A549 (cell line): ENCODE measurements at regions not wholly inside any gene's neighbourhood (a gene's known extent, or its start where the extent isn't known, plus 50 kb on each side); places are given as distances from the start of the nearest gene placed in this dataset.

ENCODE experiments used
- CBX8 ChIP-seq: fragments of 200-600 bp; sonication (generic); IDR thresholded peaks from 2 replicates; pipeline ENCODE4 v1.6.1; 2016
- EP300 ChIP-seq, 2 experiments: fragments of >200 bp; sonication (Bioruptor Twin); formaldehyde crosslinking; IDR thresholded peaks; 2 replicates in 1 of 2; 3 replicates in 1 of 2; pipeline ENCODE4 v1.6.1; 2016 to 2017
- FOXS1 ChIP-seq: fragments of 250-450 bp; sonication (Bioruptor Pico); IDR thresholded peaks from 2 replicates; pipeline ENCODE4 v1.5.0; 2020; ENCODE audit warnings: mild to moderate bottlenecking, moderate library complexity
- HDAC2 ChIP-seq: fragments of 200-600 bp; sonication (generic); IDR thresholded peaks from 2 replicates; pipeline ENCODE4 v1.6.1; 2016
- KDM5A ChIP-seq: fragments of 200-600 bp; sonication (generic); IDR thresholded peaks from 2 replicates; pipeline ENCODE4 v1.6.1; 2016; ENCODE audit warnings: antibody characterized with exemption, mild to moderate bottlenecking
- MAFK ChIP-seq: fragments of 450-650 bp; IDR thresholded peaks from 2 replicates; pipeline ENCODE4 v1.6.1; 2014; ENCODE audit not compliant: partially characterized antibody
- NR3C1 ChIP-seq: fragments of >200 bp; sonication (Bioruptor Twin); formaldehyde crosslinking; IDR thresholded peaks from 3 replicates; pipeline ENCODE4 v1.6.1; 2017
- POLR2A ChIP-seq: IDR thresholded peaks from 2 replicates; pipeline ENCODE4 v1.6.1; 2012; ENCODE audit warnings: mild to moderate bottlenecking, low read length
- RARB ChIP-seq: fragments of 250-450 bp; sonication (Bioruptor Pico); IDR thresholded peaks from 2 replicates; pipeline ENCODE4 v1.8.0; 2021; ENCODE audit warnings: mild to moderate bottlenecking, moderate library complexity
- SREBF2 ChIP-seq: fragments of 450-650 bp; IDR thresholded peaks from 2 replicates; pipeline ENCODE4 v1.6.1; 2014; ENCODE audit warnings: mild to moderate bottlenecking, moderate library complexity
- ZC3H11A ChIP-seq: fragments of 450-650 bp; IDR thresholded peaks from 2 replicates; pipeline ENCODE4 v1.6.1; 2014; ENCODE audit warnings: antibody characterized with exemption, mild to moderate bottlenecking
- ZNF302 ChIP-seq: fragments of 250-450 bp; sonication (Bioruptor Pico); IDR thresholded peaks from 2 replicates; pipeline ENCODE4 v1.9.0; 2021; ENCODE audit warnings: inconsistent platforms, mild to moderate bottlenecking, moderate library complexity
- TF ChIP-seq, protein P1 (sequence below): fragments of >200 bp; sonication (Bioruptor Twin); formaldehyde crosslinking; IDR thresholded peaks from 3 replicates; pipeline ENCODE4 v1.5.1; 2016
- TF ChIP-seq, protein P2 (sequence below): fragments of 450-650 bp; IDR thresholded peaks from 2 replicates; pipeline ENCODE4 v1.6.1; 2014; ENCODE audit warnings: antibody characterized with exemption

DNA sequence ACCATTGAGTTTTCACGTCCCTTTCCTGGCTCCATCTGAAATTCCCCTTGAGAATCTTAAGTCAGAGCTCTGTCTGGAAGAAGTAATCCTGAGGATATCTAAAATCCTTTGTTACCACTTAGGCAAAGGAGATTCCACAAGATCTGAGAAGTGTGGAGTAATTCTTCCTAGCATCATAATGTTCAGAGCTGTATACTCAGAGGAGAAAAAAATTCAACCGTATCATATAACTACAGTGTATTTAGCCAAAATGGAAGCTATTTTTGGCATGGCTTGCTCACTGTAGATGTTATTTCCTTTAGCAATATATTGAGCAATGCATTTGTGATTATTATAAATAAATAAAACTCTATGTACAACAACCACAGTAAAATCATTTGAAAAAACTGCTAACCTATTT, 1858.4 kb downstream of the EFNA5 start:
- no peak for TF ChIP-seq CBX8
- TF ChIP-seq, protein P1, sequence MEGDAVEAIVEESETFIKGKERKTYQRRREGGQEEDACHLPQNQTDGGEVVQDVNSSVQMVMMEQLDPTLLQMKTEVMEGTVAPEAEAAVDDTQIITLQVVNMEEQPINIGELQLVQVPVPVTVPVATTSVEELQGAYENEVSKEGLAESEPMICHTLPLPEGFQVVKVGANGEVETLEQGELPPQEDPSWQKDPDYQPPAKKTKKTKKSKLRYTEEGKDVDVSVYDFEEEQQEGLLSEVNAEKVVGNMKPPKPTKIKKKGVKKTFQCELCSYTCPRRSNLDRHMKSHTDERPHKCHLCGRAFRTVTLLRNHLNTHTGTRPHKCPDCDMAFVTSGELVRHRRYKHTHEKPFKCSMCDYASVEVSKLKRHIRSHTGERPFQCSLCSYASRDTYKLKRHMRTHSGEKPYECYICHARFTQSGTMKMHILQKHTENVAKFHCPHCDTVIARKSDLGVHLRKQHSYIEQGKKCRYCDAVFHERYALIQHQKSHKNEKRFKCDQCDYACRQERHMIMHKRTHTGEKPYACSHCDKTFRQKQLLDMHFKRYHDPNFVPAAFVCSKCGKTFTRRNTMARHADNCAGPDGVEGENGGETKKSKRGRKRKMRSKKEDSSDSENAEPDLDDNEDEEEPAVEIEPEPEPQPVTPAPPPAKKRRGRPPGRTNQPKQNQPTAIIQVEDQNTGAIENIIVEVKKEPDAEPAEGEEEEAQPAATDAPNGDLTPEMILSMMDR: no peak
- no peak for TF ChIP-seq ZC3H11A
- TF ChIP-seq HDAC2: no peak
- no peak for TF ChIP-seq FOXS1 (CRISPR knock-in tag)
- no peak for TF ChIP-seq SREBF2
- no peak for TF ChIP-seq KDM5A
- TF ChIP-seq ZNF302 (CRISPR knock-in tag): no peak
- no peak for TF ChIP-seq NR3C1
- TF ChIP-seq, protein P2, sequence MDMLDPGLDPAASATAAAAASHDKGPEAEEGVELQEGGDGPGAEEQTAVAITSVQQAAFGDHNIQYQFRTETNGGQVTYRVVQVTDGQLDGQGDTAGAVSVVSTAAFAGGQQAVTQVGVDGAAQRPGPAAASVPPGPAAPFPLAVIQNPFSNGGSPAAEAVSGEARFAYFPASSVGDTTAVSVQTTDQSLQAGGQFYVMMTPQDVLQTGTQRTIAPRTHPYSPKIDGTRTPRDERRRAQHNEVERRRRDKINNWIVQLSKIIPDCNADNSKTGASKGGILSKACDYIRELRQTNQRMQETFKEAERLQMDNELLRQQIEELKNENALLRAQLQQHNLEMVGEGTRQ: no peak
- TF ChIP-seq POLR2A: no peak
- no peak for TF ChIP-seq RARB
- TF ChIP-seq MAFK: no peak
- no peak for TF ChIP-seq EP300 (IDR thresholded peaks at IDR 0.05)
